ENCODE measurements at regions not wholly inside any gene's neighbourhood (a gene's known extent, or its start where the extent isn't known, plus 50 kb on each side); places are given as distances from the start of the nearest gene placed in this dataset.
"Not testable (repeated sequence)": the region's sequence is repeated elsewhere in the genome, so short reads cannot be mapped to it uniquely, and the experiment has no call there.

DNA sequence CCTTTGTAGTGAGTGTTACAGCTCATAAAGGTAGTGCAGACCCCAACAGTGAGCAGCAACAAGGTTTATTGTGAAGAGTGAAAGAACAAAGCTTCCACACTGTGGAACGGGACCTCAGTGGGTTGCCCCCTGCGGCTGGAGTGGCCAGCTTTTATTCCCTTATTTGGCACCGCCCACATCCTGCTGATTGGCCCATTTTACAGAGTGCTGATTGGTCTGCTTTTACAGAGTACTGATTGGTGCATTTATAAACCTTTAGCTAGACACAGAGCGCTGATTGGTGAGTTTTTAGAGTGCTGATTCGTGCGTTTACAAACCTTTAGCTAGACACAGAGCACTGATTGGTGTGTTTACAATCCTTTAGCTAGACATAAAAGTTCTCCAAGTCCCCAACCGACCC is 763.9 kb upstream of the TMEFF2 start:
- DNase-seq, result not testable (repeated sequence)

DNA sequence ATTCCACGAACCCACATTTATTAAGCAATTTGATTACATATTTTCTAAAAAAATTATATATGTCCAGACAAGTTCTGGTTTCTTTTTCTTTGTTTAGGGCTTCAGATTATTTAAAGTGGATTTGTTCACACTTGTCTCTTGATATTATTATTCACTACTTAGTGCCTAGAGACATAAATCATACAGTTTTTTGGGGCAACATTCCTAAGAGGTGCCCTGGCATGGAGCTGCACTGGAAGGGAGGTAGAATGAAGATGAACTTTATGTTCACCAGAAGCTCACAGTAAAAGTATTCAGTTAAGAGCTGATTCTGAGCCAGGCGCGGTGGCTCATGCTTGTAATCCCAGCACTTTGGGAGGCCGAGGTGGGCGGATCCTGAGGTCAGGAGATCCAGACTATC is 762.7 kb upstream of the TMEFF2 start:
- DNase-seq, result no peak

DNA sequence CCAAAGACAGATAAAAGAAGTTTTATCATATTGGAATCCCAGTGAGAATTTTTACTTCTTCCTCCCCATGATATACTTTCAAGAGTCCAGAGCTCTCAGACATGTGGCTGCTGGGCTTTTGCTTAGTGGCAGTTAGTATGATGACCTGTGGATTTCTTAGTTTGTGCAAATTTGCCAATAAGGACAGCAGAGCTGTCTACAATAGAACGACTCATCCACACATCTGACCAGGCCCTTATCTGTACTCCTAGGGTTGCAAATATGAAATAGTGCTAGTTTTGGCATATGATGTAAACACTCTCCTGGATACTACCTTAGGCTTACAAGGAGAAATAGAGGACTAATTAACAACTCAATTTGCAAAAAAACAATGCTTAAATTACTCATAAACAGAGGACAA is 758.4 kb upstream of the TMEFF2 start:
- no peak for DNase-seq

- DNase-seq, result no peak
These were observed 757.5 kb upstream of the TMEFF2 start for GRCh38 chr2:192952245-192952644.

GRCh38 chr2:192948316-192948715 is 753.6 kb upstream of the TMEFF2 start:
- DNase-seq, result no peak

- no peak for DNase-seq
These were observed 752.6 kb upstream of the TMEFF2 start for GRCh38 chr2:192947352-192947751.

GRCh38 chr2:192940767-192941166 is 746.0 kb upstream of the TMEFF2 start:
- DNase-seq, result no peak

- DNase-seq, result no peak
These were observed 737.6 kb upstream of the TMEFF2 start for GRCh38 chr2:192932376-192932775.

- DNase-seq, result not testable (repeated sequence)
These were observed 726.9 kb upstream of the TMEFF2 start for GRCh38 chr2:192921631-192922030.

DNA sequence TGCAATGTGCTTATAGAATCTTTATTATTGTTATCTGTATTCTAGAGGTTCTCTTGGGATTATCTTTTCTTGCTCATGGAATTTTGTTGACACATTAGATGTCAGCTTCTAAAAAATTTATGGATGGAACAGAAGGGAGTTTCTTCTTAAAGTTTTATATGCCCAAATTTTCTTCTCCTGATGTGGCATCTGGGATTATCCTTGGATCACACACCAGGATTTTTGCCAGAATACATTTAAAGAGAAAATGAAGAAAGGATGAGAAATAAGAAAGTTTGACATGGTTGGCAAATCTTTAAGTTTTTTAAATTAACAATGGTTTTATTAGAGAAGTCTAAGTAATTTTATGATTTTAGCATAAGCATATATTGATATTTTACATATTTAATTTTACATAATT is 706.7 kb upstream of the TMEFF2 start:
- DNase-seq, result no peak

GRCh38 chr2:192899466-192899865 is 704.7 kb upstream of the TMEFF2 start:
- DNase-seq, result no peak

DNA sequence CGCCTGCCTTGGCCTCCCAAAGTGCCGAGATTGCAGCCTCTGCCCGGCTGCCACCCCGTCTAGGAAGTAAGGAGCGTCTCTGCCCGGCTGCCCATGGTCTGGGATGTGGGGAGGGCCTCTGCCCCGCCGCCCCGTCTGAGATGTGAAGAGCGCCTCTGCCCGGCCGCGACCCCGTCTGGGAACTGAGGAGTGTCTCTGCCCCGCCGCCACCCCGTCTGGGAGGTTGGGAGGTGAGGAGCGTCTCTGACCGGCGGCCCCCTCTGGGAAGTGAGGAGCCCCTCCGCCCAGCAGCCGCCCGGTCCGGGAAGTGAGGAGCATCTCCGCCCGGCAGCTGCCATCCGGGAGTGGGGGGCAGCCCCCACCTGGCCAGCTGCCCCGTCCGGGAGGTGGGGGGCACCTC is 699.2 kb upstream of the TMEFF2 start:
- not testable (repeated sequence) for DNase-seq

GRCh38 chr2:192888109-192888508 is 693.4 kb upstream of the TMEFF2 start:
- no peak for DNase-seq

DNA sequence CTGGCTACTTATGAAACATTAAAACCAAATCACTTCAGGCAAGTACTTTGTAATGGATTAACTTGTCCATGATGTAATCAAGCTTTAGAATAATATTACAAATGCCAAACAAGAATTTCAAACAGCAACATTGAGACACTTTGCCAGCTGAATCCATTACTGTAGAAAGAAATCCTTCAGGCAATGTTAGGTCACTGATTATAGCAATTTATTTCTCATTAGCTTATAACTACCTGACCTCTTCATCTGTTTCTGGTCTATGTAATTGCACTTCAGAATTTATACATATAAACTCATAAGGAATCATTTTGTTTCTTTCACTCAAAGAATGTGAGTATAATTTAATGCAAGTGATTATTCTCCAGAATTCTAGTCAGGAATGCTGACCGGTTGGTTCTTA is 692.6 kb upstream of the TMEFF2 start:
- DNase-seq, result no peak

DNA sequence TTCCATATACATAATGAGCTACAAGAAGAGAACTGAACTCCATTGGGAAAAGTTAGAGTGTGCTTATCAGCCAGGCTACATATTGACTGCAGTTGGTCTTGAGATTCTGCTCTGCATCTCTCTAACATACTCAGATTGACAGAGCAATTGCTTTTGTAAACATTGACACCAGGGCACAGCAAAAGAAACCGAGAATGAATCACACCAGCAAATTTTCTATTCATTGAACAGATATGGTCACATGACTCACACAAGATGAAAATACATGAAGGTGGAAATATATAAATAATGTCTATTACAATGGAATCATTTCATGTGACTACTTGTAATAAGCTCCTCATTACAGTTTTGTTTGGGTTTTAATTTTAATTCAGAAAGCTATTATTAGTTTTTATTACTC is 691.9 kb upstream of the TMEFF2 start:
- no peak for DNase-seq

- DNase-seq, result no peak
These were observed 690.9 kb upstream of the TMEFF2 start for GRCh38 chr2:192885569-192886160.

GRCh38 chr2:192877159-192877558 is 682.4 kb upstream of the TMEFF2 start:
- DNase-seq, result no peak

DNA sequence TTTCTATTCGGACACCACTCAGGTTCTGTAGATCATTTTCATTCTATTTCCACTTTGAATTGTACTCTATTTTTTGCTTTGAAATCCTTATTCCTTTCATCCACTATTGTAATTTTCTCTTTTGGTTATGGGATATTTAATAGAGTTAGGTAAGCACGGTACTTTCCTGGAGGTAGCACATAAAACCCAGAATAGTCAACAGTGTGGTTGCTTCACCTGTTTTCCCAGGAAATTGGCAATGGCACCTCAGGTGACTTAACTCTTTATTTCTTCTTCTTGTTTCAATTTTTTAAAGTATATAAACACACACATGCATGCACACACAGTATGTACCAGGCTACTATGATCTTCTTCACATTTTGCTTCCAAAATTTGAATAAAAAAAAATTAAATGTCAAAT is 682.0 kb upstream of the TMEFF2 start:
- DNase-seq, result no peak

DNA sequence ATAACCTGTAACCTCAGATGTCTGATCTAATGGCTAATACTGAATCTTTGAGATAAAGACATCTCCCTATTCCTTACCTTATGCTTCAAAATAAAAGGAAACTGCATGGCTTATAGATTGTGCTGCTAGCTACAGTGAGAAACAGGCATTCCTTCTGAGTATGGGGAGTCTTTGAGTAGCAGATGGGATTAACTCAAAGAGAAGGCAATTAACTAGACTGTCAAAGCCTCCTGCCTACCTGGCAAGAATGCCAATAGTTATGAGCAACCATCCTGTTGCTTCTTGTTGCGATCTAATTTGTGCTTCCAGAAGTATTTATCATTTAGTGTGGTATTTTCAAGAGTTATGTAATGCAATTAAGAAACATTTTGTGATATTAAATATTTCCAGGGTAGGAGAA is 660.0 kb upstream of the TMEFF2 start:
- no peak for DNase-seq

DNA sequence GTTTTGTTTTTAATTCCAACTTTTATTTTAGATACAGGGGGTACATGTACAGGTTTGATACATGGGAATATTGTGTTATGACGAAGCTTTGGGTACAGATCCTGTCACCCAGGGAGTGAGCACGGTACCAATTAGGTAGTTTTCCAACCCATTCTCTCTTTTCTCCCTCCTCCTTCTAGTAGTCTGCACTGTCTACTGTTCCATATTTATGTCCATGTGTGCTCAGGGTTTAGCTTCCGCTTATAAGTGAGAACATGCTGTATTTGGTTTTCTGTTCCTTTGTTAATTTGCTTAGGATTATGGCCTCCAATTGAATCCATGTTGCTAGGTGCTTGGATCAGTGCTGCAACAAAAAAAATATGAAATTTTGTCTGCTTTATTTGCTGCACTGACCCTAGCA is 659.3 kb upstream of the TMEFF2 start:
- DNase-seq, result no peak

DNA sequence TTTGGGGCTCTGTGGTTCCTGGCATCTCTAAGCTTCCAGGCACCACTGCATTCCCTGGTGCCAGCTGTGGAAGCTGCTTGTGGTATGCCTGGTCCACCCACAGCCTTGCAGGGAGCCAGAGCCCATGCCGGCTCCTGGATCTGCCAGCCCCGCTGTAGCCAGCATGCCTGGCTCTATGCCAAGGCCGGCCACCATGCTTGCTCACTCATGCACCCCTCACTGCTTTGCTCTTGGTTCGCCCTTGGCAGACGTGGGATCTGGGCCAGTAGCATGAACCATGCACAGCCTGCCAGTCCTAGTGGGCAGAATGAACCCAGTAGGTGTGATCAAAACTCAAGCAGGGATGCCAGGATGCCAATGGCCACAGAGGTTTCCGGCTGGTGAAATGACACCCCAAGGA is 634.2 kb upstream of the TMEFF2 start:
- DNase-seq, result no peak

- no peak for DNase-seq
These were observed 633.4 kb upstream of the TMEFF2 start for GRCh38 chr2:192828175-192828574.

- no peak for DNase-seq
These were observed 633.0 kb upstream of the TMEFF2 start for GRCh38 chr2:192827735-192828134.

GRCh38 chr2:192814376-192814775 is 619.6 kb upstream of the TMEFF2 start:
- no peak for DNase-seq

GRCh38 chr2:192813341-192813740 is 618.6 kb upstream of the TMEFF2 start:
- DNase-seq, result no peak

- DNase-seq, result no peak
These were observed 614.4 kb upstream of the TMEFF2 start for GRCh38 chr2:192809173-192809572.
